ENCODE measurements at regions not wholly inside any gene's neighbourhood (a gene's known extent, or its start where the extent isn't known, plus 50 kb on each side); places are given as distances from the start of the nearest gene placed in this dataset.

GRCh38 chr10:106370751-106371150 lies 793.8 kb downstream of the SORCS1 start:
- TF ChIP-seq CTCF (IDR thresholded peaks at IDR 0.05) (no peak), POLR2A (IDR thresholded peaks at IDR 0.05) (no peak)

Measured in adrenal gland (tissue), 5 donors.